ENCODE measurements at regions not wholly inside any gene's neighbourhood (a gene's known extent, or its start where the extent isn't known, plus 50 kb on each side); places are given as distances from the start of the nearest gene placed in this dataset.

GRCh38 chr10:78808286-78808685, 260.5 kb upstream of the ZMIZ1 start:
- DNase-seq = no peak
- H3K4me1 ChIP-seq (ENCODE audit: insufficient read depth) = peaks cover 18% of the 10 kb centered on the region
- TF ChIP-seq EP300 (IDR thresholded peaks at IDR 0.05) (no peak), POLR2A (IDR thresholded peaks at IDR 0.05) (no peak), CTCF (IDR thresholded peaks at IDR 0.05) (no peak)
- H3K27ac ChIP-seq = no peak overlapping the region
- no peaks in the 10 kb centered on the region for H3K9me3 ChIP-seq
- no peak overlapping the region for H3K4me3 ChIP-seq
- no peaks in the 10 kb centered on the region for H3K36me3 ChIP-seq
- 73 to 89% (median 86%) methylated on average over 8 of the region's 8 CpGs for WGBS, 3 donors
- H3K27me3 ChIP-seq = no peaks in the 10 kb centered on the region
- intact Hi-C loops (cut with DNase I) = no loop called here

GRCh38 chr10:78808736-78809367, 259.9 kb upstream of the ZMIZ1 start:
- no peak for TF ChIP-seq POLR2A (IDR thresholded peaks at IDR 0.05)
- Histone ChIP-seq H3K4me1 (ENCODE audit: insufficient read depth) (peaks cover 13% of the 10 kb centered on the region), H3K9me3 (no peaks in the 10 kb centered on the region), H3K27me3 (no peaks in the 10 kb centered on the region), H3K27ac (no peak overlapping the region), H3K4me3 (no peak overlapping the region), H3K36me3 (no peaks in the 10 kb centered on the region)
- intact Hi-C loops (cut with DNase I) = no loop called here
- 97 to 100% (median 100%) methylated on average over 3 of the region's 3 CpGs for WGBS, 3 donors
- no peak for DNase-seq

GRCh38 chr10:78811174-78811573, 257.6 kb upstream of the ZMIZ1 start:
- 95 to 96% (median 95%) methylated on average over 3 of the region's 3 CpGs for WGBS, 3 donors
- intact Hi-C loops (cut with DNase I) = no loop called here
- TF ChIP-seq CTCF (IDR thresholded peaks at IDR 0.05) = no peak
- TF ChIP-seq EP300 (IDR thresholded peaks at IDR 0.05) = no peak
- TF ChIP-seq POLR2A (IDR thresholded peaks at IDR 0.05) = no peak

GRCh38 chr10:78812571-78813318, 256.0 kb upstream of the ZMIZ1 start:
- Histone ChIP-seq H3K27me3 (no peaks in the 10 kb centered on the region), H3K27ac (no peak overlapping the region), H3K9me3 (no peaks in the 10 kb centered on the region), H3K4me3 (no peak overlapping the region), H3K36me3 (no peaks in the 10 kb centered on the region), H3K4me1 (ENCODE audit: insufficient read depth) (no peaks in the 10 kb centered on the region)
- no peak for TF ChIP-seq EP300 (IDR thresholded peaks at IDR 0.05)
- TF ChIP-seq POLR2A (IDR thresholded peaks at IDR 0.05) = no peak
- no peak for TF ChIP-seq CTCF (IDR thresholded peaks at IDR 0.05)
- WGBS, 3 donors = 78 to 87% (median 82%) methylated on average over 4 of the region's 4 CpGs
- DNase-seq = no peak
- intact Hi-C loops (cut with DNase I) = no loop called here

More at GRCh38 chr10:78811174-78811573, 257.6 kb upstream of the ZMIZ1 start:
- Histone ChIP-seq H3K27ac (no peak overlapping the region), H3K36me3 (no peaks in the 10 kb centered on the region), H3K27me3 (no peaks in the 10 kb centered on the region), H3K4me1 (ENCODE audit: insufficient read depth) (peaks cover 4% of the 10 kb centered on the region), H3K4me3 (no peak overlapping the region), H3K9me3 (no peaks in the 10 kb centered on the region)
- DNase-seq = no peak

GRCh38 chr10:78813526-78813925, 255.2 kb upstream of the ZMIZ1 start:
- peaks cover 4% of the 10 kb centered on the region for H3K4me1 ChIP-seq (ENCODE audit: insufficient read depth)
- no peaks in the 10 kb centered on the region for H3K27me3 ChIP-seq
- no peak overlapping the region for H3K27ac ChIP-seq
- no peak overlapping the region for H3K4me3 ChIP-seq
- no peaks in the 10 kb centered on the region for H3K36me3 ChIP-seq
- DNase-seq = no peak
- intact Hi-C loops (cut with DNase I) = no loop called here
- TF ChIP-seq POLR2A (IDR thresholded peaks at IDR 0.05) (no peak), CTCF (IDR thresholded peaks at IDR 0.05) (no peak), EP300 (IDR thresholded peaks at IDR 0.05) (no peak)
- WGBS, 3 donors = 90 to 100% (median 100%) methylated on average over 1 of the region's 1 CpG
- H3K9me3 ChIP-seq = no peaks in the 10 kb centered on the region
